Right lobe of liver (tissue), 4 donors: ENCODE measurements at regions not wholly inside any gene's neighbourhood (a gene's known extent, or its start where the extent isn't known, plus 50 kb on each side); places are given as distances from the start of the nearest gene placed in this dataset.

Experiments used
- POLR2A ChIP-seq: fragments of 450-650 bp; IDR thresholded peaks from one replicate; pipeline ENCODE4 v1.6.1; 2017; ENCODE audit warnings: antibody characterized with exemption, mild to moderate bottlenecking
- TF ChIP-seq, protein P1 (sequence below), 4 donors: fragments of 200-600 bp in 3 of 4; fragments of 450-650 bp in 1 of 4; IDR thresholded peaks; one replicate each; pipeline versions ENCODE4 v1.5.1 to v1.8.0; 2016 to 2022; ENCODE audit warnings: antibody characterized with exemption in 4 of 4, mild to moderate bottlenecking in 2 of 4
- donor health status: DM: no; HTN: no; CAD: no.
- donor health status: DM: no; HTN: no; CAD: no.
- donor health status: DM: no; HTN: yes; CAD: no.

DNA sequence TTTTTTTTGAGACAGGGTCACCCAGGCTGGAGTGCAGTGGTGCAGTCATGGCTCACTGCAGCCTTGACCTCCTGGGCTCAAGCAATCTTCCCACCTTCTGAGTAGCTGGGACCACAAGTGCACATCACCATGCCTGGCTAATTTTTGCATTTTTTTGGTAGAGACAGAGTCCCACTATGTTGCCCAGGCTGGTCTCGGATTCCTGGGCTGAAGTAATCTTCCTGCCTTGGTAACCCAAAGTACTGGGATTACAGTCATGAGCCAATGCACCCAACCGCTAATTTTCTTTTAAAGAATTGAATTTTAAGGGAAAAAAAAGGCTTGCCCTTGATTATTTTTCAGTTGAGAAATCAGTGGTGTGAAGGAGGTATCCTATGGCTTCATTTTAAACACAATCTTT lies 334.0 kb downstream of the SOX2 start:
- TF ChIP-seq, protein P1, sequence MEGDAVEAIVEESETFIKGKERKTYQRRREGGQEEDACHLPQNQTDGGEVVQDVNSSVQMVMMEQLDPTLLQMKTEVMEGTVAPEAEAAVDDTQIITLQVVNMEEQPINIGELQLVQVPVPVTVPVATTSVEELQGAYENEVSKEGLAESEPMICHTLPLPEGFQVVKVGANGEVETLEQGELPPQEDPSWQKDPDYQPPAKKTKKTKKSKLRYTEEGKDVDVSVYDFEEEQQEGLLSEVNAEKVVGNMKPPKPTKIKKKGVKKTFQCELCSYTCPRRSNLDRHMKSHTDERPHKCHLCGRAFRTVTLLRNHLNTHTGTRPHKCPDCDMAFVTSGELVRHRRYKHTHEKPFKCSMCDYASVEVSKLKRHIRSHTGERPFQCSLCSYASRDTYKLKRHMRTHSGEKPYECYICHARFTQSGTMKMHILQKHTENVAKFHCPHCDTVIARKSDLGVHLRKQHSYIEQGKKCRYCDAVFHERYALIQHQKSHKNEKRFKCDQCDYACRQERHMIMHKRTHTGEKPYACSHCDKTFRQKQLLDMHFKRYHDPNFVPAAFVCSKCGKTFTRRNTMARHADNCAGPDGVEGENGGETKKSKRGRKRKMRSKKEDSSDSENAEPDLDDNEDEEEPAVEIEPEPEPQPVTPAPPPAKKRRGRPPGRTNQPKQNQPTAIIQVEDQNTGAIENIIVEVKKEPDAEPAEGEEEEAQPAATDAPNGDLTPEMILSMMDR (IDR thresholded peaks at IDR 0.05), result no peak
- TF ChIP-seq POLR2A, result no peak
